ENCODE measurements at regions not wholly inside any gene's neighbourhood (a gene's known extent, or its start where the extent isn't known, plus 50 kb on each side); places are given as distances from the start of the nearest gene placed in this dataset.
"Not testable (repeated sequence)": the region's sequence is repeated elsewhere in the genome, so short reads cannot be mapped to it uniquely, and the experiment has no call there.

- no peak overlapping the region for H3K4me3 ChIP-seq
Measured at GRCh38 chr12:69172491-69172890, 66.9 kb upstream of the CPSF6 start.

GRCh38 chr12:69173368-69173767 lies 66.0 kb upstream of the CPSF6 start:
- Histone ChIP-seq H3K4me3 (no peak overlapping the region), H3K4me1 (no peaks in the 10 kb centered on the region), H3K36me3 (no peaks in the 10 kb centered on the region), H3K9me3 (no peaks in the 10 kb centered on the region), H3K27ac (no peak overlapping the region), H3K27me3 (no peaks in the 10 kb centered on the region)
- TF ChIP-seq POLR2AphosphoS5 (IDR thresholded peaks at IDR 0.05), result no peak
- TF ChIP-seq CTCF (IDR thresholded peaks at IDR 0.05), result no peak
- TF ChIP-seq POLR2A (IDR thresholded peaks at IDR 0.05), result no peak
- no peak for TF ChIP-seq EP300 (IDR thresholded peaks at IDR 0.05)
- DNase-seq, result no peak
- 61 to 65% methylated on average over 9 of the region's 9 CpGs for WGBS, 2 donors
- ATAC-seq (ENCODE audit: low FRiP score in 2 of 2), result no peak

More at GRCh38 chr12:69172491-69172890, 66.9 kb upstream of the CPSF6 start:
- H3K4me1 ChIP-seq, result no peaks in the 10 kb centered on the region
- DNase-seq, result no peak
- H3K27ac ChIP-seq, result no peak overlapping the region
- WGBS, 2 donors, result 73 to 76% methylated on average over 1 of the region's 1 CpG
- no peaks in the 10 kb centered on the region for H3K27me3 ChIP-seq
- H3K36me3 ChIP-seq, result no peaks in the 10 kb centered on the region
- ATAC-seq (ENCODE audit: low FRiP score in 2 of 2), result no peak
- TF ChIP-seq EP300 (IDR thresholded peaks at IDR 0.05) (no peak), POLR2A (IDR thresholded peaks at IDR 0.05) (no peak)
- no peaks in the 10 kb centered on the region for H3K9me3 ChIP-seq

GRCh38 chr12:69179786-69180185 lies 59.6 kb upstream of the CPSF6 start:
- Histone ChIP-seq H3K27ac (no peak overlapping the region), H3K4me1 (no peaks in the 10 kb centered on the region), H3K27me3 (no peaks in the 10 kb centered on the region), H3K4me3 (no peak overlapping the region), H3K9me3 (no peaks in the 10 kb centered on the region), H3K36me3 (no peaks in the 10 kb centered on the region)
- TF ChIP-seq CTCF (IDR thresholded peaks at IDR 0.05) (no peak), POLR2A (IDR thresholded peaks at IDR 0.05) (no peak), EP300 (IDR thresholded peaks at IDR 0.05) (no peak), POLR2AphosphoS5 (IDR thresholded peaks at IDR 0.05) (no peak)
- DNase-seq (no peak), ATAC-seq (ENCODE audit: low FRiP score in 2 of 2) (no peak)

GRCh38 chr12:69187572-69187971 lies 51.8 kb upstream of the CPSF6 start:
- not testable (repeated sequence) for H3K9me3 ChIP-seq; ATAC-seq (ENCODE audit: low FRiP score in 2 of 2); H3K36me3 ChIP-seq; H3K27ac ChIP-seq; H3K27me3 ChIP-seq; H3K4me1 ChIP-seq; DNase-seq; H3K4me3 ChIP-seq
- WGBS, 2 donors, result 64 to 75% methylated on average over 7 of the region's 7 CpGs

- no peaks in the 10 kb centered on the region for H3K4me1 ChIP-seq
- H3K27ac ChIP-seq, result no peak overlapping the region
- no peaks in the 10 kb centered on the region for H3K9me3 ChIP-seq
- no peak for TF ChIP-seq POLR2AphosphoS5 (IDR thresholded peaks at IDR 0.05)
- TF ChIP-seq CTCF (IDR thresholded peaks at IDR 0.05), result no peak
- no peak for TF ChIP-seq POLR2A (IDR thresholded peaks at IDR 0.05)
- no peak for TF ChIP-seq EP300 (IDR thresholded peaks at IDR 0.05)
- WGBS, 2 donors, result 47 to 64% methylated on average over 4 of the region's 4 CpGs
- DNase-seq, result no peak
- H3K36me3 ChIP-seq, result no peaks in the 10 kb centered on the region
- no peak overlapping the region for H3K4me3 ChIP-seq
- ATAC-seq (ENCODE audit: low FRiP score in 2 of 2), result no peak
- no peaks in the 10 kb centered on the region for H3K27me3 ChIP-seq
Measured at GRCh38 chr12:69189378-69189978, 49.9 kb upstream of the CPSF6 start.
